HL-60 (cell line): ENCODE measurements at regions not wholly inside any gene's neighbourhood (a gene's known extent, or its start where the extent isn't known, plus 50 kb on each side); places are given as distances from the start of the nearest gene placed in this dataset.

Experiments
- GABPA ChIP-seq: IDR thresholded peaks from 2 replicates; pipeline ENCODE4 v1.6.1; 2012; ENCODE audit warnings: low read depth
- POLR2AphosphoS5 ChIP-seq: IDR thresholded peaks from 2 replicates; pipeline ENCODE4 v1.6.1; 2012; ENCODE audit warnings: low read depth
- TF ChIP-seq, protein P1 (sequence below): IDR thresholded peaks from one replicate; pipeline ENCODE4 v1.5.1; 2011; ENCODE audit warnings: low read length, control low read depth, inconsistent platforms; ENCODE audit not compliant: insufficient read depth
- TF ChIP-seq, protein P2 (sequence below): IDR thresholded peaks from 2 replicates; pipeline ENCODE4 v1.6.1; 2012; ENCODE audit warnings: low read depth; ENCODE audit not compliant: insufficient replicate concordance

DNA sequence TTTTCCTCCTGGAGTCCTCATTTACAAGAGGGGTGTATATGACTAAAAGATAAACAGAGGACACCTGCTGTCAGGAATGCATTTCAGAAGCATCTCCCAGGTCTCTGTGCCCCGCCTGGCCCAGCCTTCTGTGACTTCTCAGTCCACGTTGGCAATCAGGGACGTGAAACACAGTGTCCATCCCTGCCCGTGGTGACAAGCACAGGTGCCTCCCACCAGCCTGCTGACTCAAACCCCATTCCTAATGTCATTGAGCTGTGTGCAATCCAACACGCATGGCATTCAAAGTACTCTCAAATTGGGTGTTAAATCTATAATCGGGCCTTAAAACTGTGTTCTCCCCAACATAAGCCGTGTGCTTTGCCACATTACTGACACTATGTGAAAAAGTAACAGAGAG lies 343.2 kb downstream of the EIPR1 start:
- TF ChIP-seq, protein P1, sequence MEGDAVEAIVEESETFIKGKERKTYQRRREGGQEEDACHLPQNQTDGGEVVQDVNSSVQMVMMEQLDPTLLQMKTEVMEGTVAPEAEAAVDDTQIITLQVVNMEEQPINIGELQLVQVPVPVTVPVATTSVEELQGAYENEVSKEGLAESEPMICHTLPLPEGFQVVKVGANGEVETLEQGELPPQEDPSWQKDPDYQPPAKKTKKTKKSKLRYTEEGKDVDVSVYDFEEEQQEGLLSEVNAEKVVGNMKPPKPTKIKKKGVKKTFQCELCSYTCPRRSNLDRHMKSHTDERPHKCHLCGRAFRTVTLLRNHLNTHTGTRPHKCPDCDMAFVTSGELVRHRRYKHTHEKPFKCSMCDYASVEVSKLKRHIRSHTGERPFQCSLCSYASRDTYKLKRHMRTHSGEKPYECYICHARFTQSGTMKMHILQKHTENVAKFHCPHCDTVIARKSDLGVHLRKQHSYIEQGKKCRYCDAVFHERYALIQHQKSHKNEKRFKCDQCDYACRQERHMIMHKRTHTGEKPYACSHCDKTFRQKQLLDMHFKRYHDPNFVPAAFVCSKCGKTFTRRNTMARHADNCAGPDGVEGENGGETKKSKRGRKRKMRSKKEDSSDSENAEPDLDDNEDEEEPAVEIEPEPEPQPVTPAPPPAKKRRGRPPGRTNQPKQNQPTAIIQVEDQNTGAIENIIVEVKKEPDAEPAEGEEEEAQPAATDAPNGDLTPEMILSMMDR = no peak
- TF ChIP-seq POLR2AphosphoS5 (no peak), GABPA (no peak)
- TF ChIP-seq, protein P2, sequence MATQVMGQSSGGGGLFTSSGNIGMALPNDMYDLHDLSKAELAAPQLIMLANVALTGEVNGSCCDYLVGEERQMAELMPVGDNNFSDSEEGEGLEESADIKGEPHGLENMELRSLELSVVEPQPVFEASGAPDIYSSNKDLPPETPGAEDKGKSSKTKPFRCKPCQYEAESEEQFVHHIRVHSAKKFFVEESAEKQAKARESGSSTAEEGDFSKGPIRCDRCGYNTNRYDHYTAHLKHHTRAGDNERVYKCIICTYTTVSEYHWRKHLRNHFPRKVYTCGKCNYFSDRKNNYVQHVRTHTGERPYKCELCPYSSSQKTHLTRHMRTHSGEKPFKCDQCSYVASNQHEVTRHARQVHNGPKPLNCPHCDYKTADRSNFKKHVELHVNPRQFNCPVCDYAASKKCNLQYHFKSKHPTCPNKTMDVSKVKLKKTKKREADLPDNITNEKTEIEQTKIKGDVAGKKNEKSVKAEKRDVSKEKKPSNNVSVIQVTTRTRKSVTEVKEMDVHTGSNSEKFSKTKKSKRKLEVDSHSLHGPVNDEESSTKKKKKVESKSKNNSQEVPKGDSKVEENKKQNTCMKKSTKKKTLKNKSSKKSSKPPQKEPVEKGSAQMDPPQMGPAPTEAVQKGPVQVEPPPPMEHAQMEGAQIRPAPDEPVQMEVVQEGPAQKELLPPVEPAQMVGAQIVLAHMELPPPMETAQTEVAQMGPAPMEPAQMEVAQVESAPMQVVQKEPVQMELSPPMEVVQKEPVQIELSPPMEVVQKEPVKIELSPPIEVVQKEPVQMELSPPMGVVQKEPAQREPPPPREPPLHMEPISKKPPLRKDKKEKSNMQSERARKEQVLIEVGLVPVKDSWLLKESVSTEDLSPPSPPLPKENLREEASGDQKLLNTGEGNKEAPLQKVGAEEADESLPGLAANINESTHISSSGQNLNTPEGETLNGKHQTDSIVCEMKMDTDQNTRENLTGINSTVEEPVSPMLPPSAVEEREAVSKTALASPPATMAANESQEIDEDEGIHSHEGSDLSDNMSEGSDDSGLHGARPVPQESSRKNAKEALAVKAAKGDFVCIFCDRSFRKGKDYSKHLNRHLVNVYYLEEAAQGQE = no peak
